K562 (cell line): ENCODE measurements at regions not wholly inside any gene's neighbourhood (a gene's known extent, or its start where the extent isn't known, plus 50 kb on each side); places are given as distances from the start of the nearest gene placed in this dataset.

Experiments
- ATAC-seq: fragments of 200-7000 bp; cut with Tn5 transposase; 3 replicates; pipeline ENCODE4 v1.9.1; 2020; ENCODE audit warnings: moderate library complexity
- BruUV-seq: library from RNA; stranded (reverse); fragments of 400-500 nt; replicated peaks from 2 replicates; lab custom pipeline; 2021; lab: Mats Ljungman, UMichigan
- CTCF ChIA-PET: fragments of 300-600 bp; formaldehyde crosslinking; extraction: SDS; loops from one replicate; lab custom pipeline; 2021; ENCODE audit warnings: low intra/inter-chr PET ratio; lab: Yijun Ruan, JAX
- POLR2A ChIA-PET: fragments of 300-600, 350-650 bp; sonication (Branson Sonifier 250); formaldehyde crosslinking; extraction: SDS; loops from one replicate; lab custom pipeline; 2021; ENCODE audit warnings: antibody characterized with exemption, inconsistent platforms; lab: Yijun Ruan, JAX
- DNase-seq, 4 experiments: peaks; one replicate each; pipeline versions ENCODE4 v3.0.0 to v3.0.0-alpha.2; 2011 to 2018; ENCODE audit warnings: low spot score in 3 of 4, mixed read lengths in 3 of 4; ENCODE audit errors: extremely low read depth in 1 of 4
- FAIRE-seq: peaks from 2 replicates; lab custom pipeline; 2011; peaks lifted over from hg19 to GRCh38; lab: Jason Lieb, UNC
- H2AFZ ChIP-seq: 2 replicates; pipeline ENCODE4 v1.6.0; 2011; ENCODE audit warnings: low read depth, low read length, control low read depth, inconsistent platforms
- H3K27ac ChIP-seq: fragments of 200-600 bp; 3 replicates; pipeline ENCODE4 v1.8.0; 2011; ENCODE audit warnings: low read depth, mild to moderate bottlenecking, control low read depth, inconsistent platforms, low read length, moderate library complexity, mixed read lengths; ENCODE audit errors: extremely low read depth
- H3K27me3 ChIP-seq, 2 experiments: fragments of 300-600 bp in 1 of 2; 2 replicates in 1 of 2; 3 replicates in 1 of 2; pipeline versions ENCODE4 v1.6.0 to v1.8.0; 2011; ENCODE audit warnings: inconsistent platforms in 2 of 2, low read length in 2 of 2, mild to moderate bottlenecking in 1 of 2, mixed read lengths in 1 of 2, moderate library complexity in 1 of 2; ENCODE audit not compliant: control insufficient read depth in 2 of 2, insufficient read depth in 2 of 2
- H3K36me3 ChIP-seq: fragments of 300-600 bp; 3 replicates; pipeline ENCODE4 v1.8.0; 2011; ENCODE audit warnings: mild to moderate bottlenecking, low read length, inconsistent platforms; ENCODE audit not compliant: control insufficient read depth, insufficient read depth
- H3K4me1 ChIP-seq, 2 experiments: fragments of 200-600 bp in 1 of 2; replicated peaks in 1 of 2; 2 replicates in 1 of 2; 3 replicates in 1 of 2; pipeline versions ENCODE4 v1.5.1 to v1.8.0; 2011; ENCODE audit warnings: inconsistent platforms in 2 of 2, low read length in 2 of 2, mild to moderate bottlenecking in 1 of 2, mixed read lengths in 1 of 2, moderate library complexity in 1 of 2; ENCODE audit not compliant: control insufficient read depth in 2 of 2, insufficient read depth in 2 of 2
- H3K4me2 ChIP-seq: 2 replicates; pipeline ENCODE4 v1.6.1; 2011; ENCODE audit warnings: low read length, control low read depth, inconsistent platforms, mixed read lengths; ENCODE audit not compliant: insufficient read depth
- H3K4me3 ChIP-seq: fragments of 200-600 bp; sonication (generic), shearing (Covaris generic); 2 replicates; pipeline ENCODE4 v1.5.1; 2016; ENCODE audit warnings: control low read depth, inconsistent platforms
- H3K79me2 ChIP-seq: fragments of 200-600 bp; 3 replicates; pipeline ENCODE4 v1.8.0; 2011; ENCODE audit warnings: low read length, inconsistent platforms; ENCODE audit not compliant: control insufficient read depth, insufficient read depth
- H3K9ac ChIP-seq, 2 experiments: 2 replicates each; pipeline versions ENCODE4 v1.6.0 to v1.6.1; 2011; ENCODE audit warnings: low read depth in 2 of 2, low read length in 2 of 2, control low read depth in 1 of 2, inconsistent platforms in 1 of 2, mild to moderate bottlenecking in 1 of 2, mixed read lengths in 1 of 2; ENCODE audit not compliant: insufficient read depth in 1 of 2
- H3K9me1 ChIP-seq: one replicate; pipeline ENCODE4 v1.6.0; 2011; ENCODE audit warnings: inconsistent platforms, mild to moderate bottlenecking, low read length, moderate library complexity; ENCODE audit not compliant: control insufficient read depth, insufficient read depth
- H3K9me3 ChIP-seq: replicated peaks from 2 replicates; pipeline ENCODE4 v1.5.1; 2011; ENCODE audit warnings: low read depth, low read length, inconsistent platforms; ENCODE audit not compliant: control insufficient read depth, insufficient read depth
- H4K20me1 ChIP-seq: replicated peaks from 2 replicates; pipeline ENCODE4 v1.6.1; 2011; ENCODE audit warnings: low read length, inconsistent platforms, mixed read lengths; ENCODE audit not compliant: control insufficient read depth, insufficient read depth
- EP300 ChIP-seq: IDR thresholded peaks from 2 replicates; pipeline ENCODE4 v1.6.1; 2012; ENCODE audit warnings: low read length, improper control_type of control experiment
- ETS2 ChIP-seq: IDR thresholded peaks from 2 replicates; pipeline ENCODE4 v1.6.1; 2016; ENCODE audit warnings: borderline replicate concordance, missing genetic modification characterization, mild to moderate bottlenecking, moderate library complexity, missing compliant biosample characterization; ENCODE audit not compliant: poor library complexity, severe bottlenecking
- KDM1A ChIP-seq, 2 experiments: fragments of 450-650 bp; IDR thresholded peaks; 2 replicates each; pipeline ENCODE4 v1.6.1; 2016; ENCODE audit warnings: mild to moderate bottlenecking in 2 of 2
- KLF6 ChIP-seq: fragments of 250-450 bp; sonication (Bioruptor Pico); IDR thresholded peaks from 2 replicates; pipeline ENCODE4 v1.4.0; 2020; ENCODE audit warnings: mild to moderate bottlenecking, moderate library complexity, borderline replicate concordance
- PATZ1 ChIP-seq: fragments of 250-450 bp; sonication (Bioruptor Pico); IDR thresholded peaks from 2 replicates; pipeline ENCODE4 v1.5.0; 2020; ENCODE audit warnings: mild to moderate bottlenecking, borderline replicate concordance
- RFX5 ChIP-seq: IDR thresholded peaks from 2 replicates; pipeline ENCODE4 v1.6.1; 2011; ENCODE audit warnings: low read depth, mild to moderate bottlenecking, improper control_type of control experiment, low read length
- SFPQ ChIP-seq: fragments of 200-400 bp; formaldehyde crosslinking; IDR thresholded peaks from 2 replicates; pipeline ENCODE4 v1.6.1; 2017; ENCODE audit warnings: mild to moderate bottlenecking, low read depth, low read length, moderate library complexity
- SMARCB1 ChIP-seq: IDR thresholded peaks from 2 replicates; pipeline ENCODE4 v1.6.1; 2011; ENCODE audit warnings: improper control_type of control experiment, low read depth; ENCODE audit not compliant: insufficient read length
- ZBTB8A ChIP-seq: fragments of 450-650 bp; IDR thresholded peaks from 2 replicates; pipeline ENCODE4 v1.6.1; 2018; ENCODE audit warnings: mild to moderate bottlenecking, moderate library complexity; ENCODE audit not compliant: partially characterized antibody
- ZEB2 ChIP-seq: fragments of 450-650 bp; IDR thresholded peaks from 2 replicates; pipeline ENCODE4 v1.6.1; 2016
- ZNF699 ChIP-seq: fragments of 250-450 bp; sonication (Bioruptor Pico); IDR thresholded peaks from 2 replicates; pipeline ENCODE4 v1.8.0; 2021; ENCODE audit warnings: mild to moderate bottlenecking, moderate library complexity; ENCODE audit not compliant: insufficient replicate concordance
- WGBS: fragments of 100-300 bp; shearing (Covaris generic); methylation state at CpG from one replicate; pipeline ENCODE4 v1.1.6; 2016; ENCODE audit warnings: low coverage, mixed read lengths; ENCODE audit not compliant: insufficient coverage; ENCODE audit errors: missing lambda C conversion rate; 5-methylcytosine and 5-hydroxymethylcytosine counted together
- in situ Hi-C: fragments of 300-500 bp; cut with MboI; formaldehyde crosslinking; loops from 4 replicates; pipeline ENCODE4 v1.15.0; 2018; ENCODE audit warnings: inconsistent platforms, mixed read lengths
- intact Hi-C: fragments of 100-400 bp; cut with micrococcal nuclease; formaldehyde crosslinking; loops from 2 replicates; pipeline ENCODE4 v1.14.2; 2022
- TF ChIP-seq, protein P1 (sequence below): sonication (generic); formaldehyde crosslinking; IDR thresholded peaks from 2 replicates; pipeline ENCODE4 v1.5.0; 2020; ENCODE audit warnings: missing genetic modification reagents

DNA sequence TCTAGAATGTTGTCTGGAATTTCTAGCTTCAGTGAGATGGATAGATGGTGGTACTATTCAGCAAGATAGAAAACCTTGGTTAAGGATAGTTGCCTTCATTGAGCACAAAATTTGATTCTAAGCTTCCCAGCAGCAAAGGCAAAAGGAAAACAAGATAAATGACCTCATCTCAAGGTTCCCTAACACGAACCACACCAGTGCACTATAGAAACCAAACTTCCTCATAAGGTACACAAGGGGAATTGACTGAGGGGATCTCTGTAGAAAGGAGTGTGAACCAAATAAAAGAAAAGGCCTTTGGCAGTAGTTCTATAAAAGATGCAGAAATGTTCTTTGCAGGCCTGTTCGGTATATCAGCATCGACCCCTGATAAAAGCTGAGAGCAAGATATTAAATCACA, 288.9 kb downstream of the SHQ1 start:
- 37% methylated on average over 3 of the region's 3 CpGs for WGBS
- no peak for DNase-seq
- Histone ChIP-seq H3K79me2 (no peaks in the 10 kb centered on the region), H3K4me1 (no peaks in the 10 kb centered on the region; a peak in 1 of 5 replicates), H2AFZ (no peak overlapping the region), H3K36me3 (no peaks in the 10 kb centered on the region), H3K9ac (no peak overlapping the region), H3K4me2 (no peak overlapping the region), H4K20me1 (no peaks in the 10 kb centered on the region), H3K9me1 (no peaks in the 10 kb centered on the region), H3K4me3 (no peak overlapping the region), H3K27ac (no peak overlapping the region), H3K27me3 (no peaks in the 10 kb centered on the region), H3K9me3 (no peaks in the 10 kb centered on the region)
- in situ Hi-C loops, result no loop called here
- ChIA-PET POLR2A (interaction anchor here (0.6 to 1.1 kb wide), 2 partner anchors 12 to 13 kb away, joined by 3 to 4 read pairs; no protein-coding TSS in a partner anchor), CTCF (no interaction called here)
- BruUV-seq, result no TSS peak
- TF ChIP-seq KDM1A (IDR thresholded peaks at IDR 0.05) (no peak), SFPQ (no peak), ZBTB8A (no peak), RFX5 (no peak), EP300 (no peak), SMARCB1 (no peak), PATZ1 (CRISPR knock-in tag) (no peak), ZNF699 (CRISPR knock-in tag) (no peak), ZEB2 (no peak), ETS2 (tag) (no peak), KLF6 (CRISPR knock-in tag) (no peak)
- TF ChIP-seq, protein P1, sequence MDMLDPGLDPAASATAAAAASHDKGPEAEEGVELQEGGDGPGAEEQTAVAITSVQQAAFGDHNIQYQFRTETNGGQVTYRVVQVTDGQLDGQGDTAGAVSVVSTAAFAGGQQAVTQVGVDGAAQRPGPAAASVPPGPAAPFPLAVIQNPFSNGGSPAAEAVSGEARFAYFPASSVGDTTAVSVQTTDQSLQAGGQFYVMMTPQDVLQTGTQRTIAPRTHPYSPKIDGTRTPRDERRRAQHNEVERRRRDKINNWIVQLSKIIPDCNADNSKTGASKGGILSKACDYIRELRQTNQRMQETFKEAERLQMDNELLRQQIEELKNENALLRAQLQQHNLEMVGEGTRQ (CRISPR knock-in tag), result no peak
- no peak for FAIRE-seq
- no peak for ATAC-seq
- intact Hi-C loops, result no loop called here
